Caco-2 (cell line): ENCODE measurements at regions not wholly inside any gene's neighbourhood (a gene's known extent, or its start where the extent isn't known, plus 50 kb on each side); places are given as distances from the start of the nearest gene placed in this dataset.

Experiments
- BruUV-seq: library from RNA; stranded (reverse); fragments of 400-500 nt; replicated peaks from 2 replicates; lab custom pipeline; 2021; lab: Mats Ljungman, UMichigan
- CTCF ChIA-PET: fragments of 300-600 bp; sonication (Branson Sonifier 250); formaldehyde crosslinking; loops from one replicate; lab custom pipeline; 2022; ENCODE audit warnings: antibody characterized with exemption; lab: Charles Lee
- POLR2A ChIA-PET: fragments of 300-600 bp; sonication (Branson Sonifier 250); formaldehyde crosslinking; loops from one replicate; lab custom pipeline; 2022; ENCODE audit warnings: antibody characterized with exemption; lab: Charles Lee
- DNase-seq, 2 experiments: peaks; one replicate each; pipeline versions ENCODE4 v3.0.0 to v3.0.0-alpha.2; 2020 to 2022
- H3K27me3 ChIP-seq: replicated peaks from 2 replicates; pipeline ENCODE4 v1.6.0; 2011; ENCODE audit warnings: low read length; ENCODE audit not compliant: control insufficient read depth, insufficient read depth
- H3K36me3 ChIP-seq: 2 replicates; pipeline ENCODE4 v1.5.1; 2011; ENCODE audit warnings: low read length; ENCODE audit not compliant: control insufficient read depth, insufficient read depth
- H3K4me1 ChIP-seq: fragments of 250-450 bp; sonication (Bioruptor Pico); 2 replicates; pipeline ENCODE4 v1.5.1; 2020; ENCODE audit warnings: mild to moderate bottlenecking
- H3K4me3 ChIP-seq: 2 replicates; pipeline ENCODE4 v1.5.1; 2011; ENCODE audit warnings: low read depth, mild to moderate bottlenecking, control low read depth, low read length
- H3K9me3 ChIP-seq: fragments of 250-450 bp; sonication (Bioruptor Pico); 2 replicates; pipeline ENCODE4 v1.5.1; 2020; ENCODE audit warnings: mild to moderate bottlenecking, moderate library complexity
- H3K27ac Mint-ChIP-seq: one replicate; pipeline ENCODE4 v1.8.0; 2022; ENCODE audit warnings: mixed read lengths; ENCODE audit not compliant: unreplicated experiment
- H3K27me3 Mint-ChIP-seq: one replicate; pipeline ENCODE4 v1.8.0; 2022; ENCODE audit warnings: mixed read lengths; ENCODE audit not compliant: insufficient read depth, unreplicated experiment
- H3K36me3 Mint-ChIP-seq: one replicate; pipeline ENCODE4 v1.8.0; 2022; ENCODE audit warnings: mild to moderate bottlenecking, mixed read lengths; ENCODE audit not compliant: insufficient read depth, unreplicated experiment
- H3K4me1 Mint-ChIP-seq: one replicate; pipeline ENCODE4 v1.8.0; 2022; ENCODE audit warnings: low read depth, mixed read lengths; ENCODE audit not compliant: unreplicated experiment
- H3K4me3 Mint-ChIP-seq: one replicate; pipeline ENCODE4 v1.8.0; 2022; ENCODE audit warnings: mild to moderate bottlenecking, moderate library complexity, mixed read lengths; ENCODE audit not compliant: unreplicated experiment
- H3K9me3 Mint-ChIP-seq: one replicate; pipeline ENCODE4 v1.8.0; 2022; ENCODE audit warnings: mixed read lengths; ENCODE audit not compliant: unreplicated experiment
- CTCF ChIP-seq, 2 experiments: fragments of 200-600 bp in 1 of 2; IDR thresholded peaks; 1 replicate in 1 of 2; 2 replicates in 1 of 2; pipeline versions ENCODE4 v1.5.1 to v1.8.0; 2011 to 2022; ENCODE audit warnings: antibody characterized with exemption in 1 of 2, control low read depth in 1 of 2, inconsistent platforms in 1 of 2, low read depth in 1 of 2, low read length in 1 of 2, mild to moderate bottlenecking in 1 of 2, moderate library complexity in 1 of 2; ENCODE audit not compliant: insufficient read depth in 1 of 2, severe bottlenecking in 1 of 2, unreplicated experiment in 1 of 2
- intact Hi-C: fragments of 100-400 bp; cut with micrococcal nuclease; formaldehyde crosslinking; loops from one replicate; pipeline ENCODE4 v1.10.0; 2022; ENCODE audit not compliant: unreplicated experiment

- H3K4me1 Mint-ChIP-seq: no peaks in the 10 kb centered on the region
- Histone ChIP-seq H3K4me1 (no peaks in the 10 kb centered on the region), H3K27me3 (no peaks in the 10 kb centered on the region), H3K36me3 (no peaks in the 10 kb centered on the region), H3K4me3 (no peak overlapping the region), H3K9me3 (no peaks in the 10 kb centered on the region)
- no peaks in the 10 kb centered on the region for H3K36me3 Mint-ChIP-seq
- no peaks in the 10 kb centered on the region for H3K9me3 Mint-ChIP-seq
- H3K4me3 Mint-ChIP-seq: no peak overlapping the region
- CTCF ChIA-PET: no interaction called here
- POLR2A ChIA-PET: no interaction called here
- no peak overlapping the region for H3K27ac Mint-ChIP-seq
- DNase-seq: no peak
- BruUV-seq: no TSS peak
- TF ChIP-seq CTCF (IDR thresholded peaks at IDR 0.05; ENCODE audit: insufficient read depth in 1 of 2, low read depth in 1 of 2, low read length in 1 of 2, severe bottlenecking in 1 of 2, unreplicated experiment in 1 of 2): no peak
- no peaks in the 10 kb centered on the region for H3K27me3 Mint-ChIP-seq
- intact Hi-C loops: no loop called here
Measured at GRCh38 chr18:53749766-53750165, 474.7 kb downstream of the MBD2 start.

GRCh38 chr18:53747663-53748160 is 476.8 kb downstream of the MBD2 start:
- BruUV-seq: no TSS peak
- H3K27me3 ChIP-seq: no peaks in the 10 kb centered on the region
- H3K4me1 ChIP-seq: no peaks in the 10 kb centered on the region
- DNase-seq: no peak
- no peak for TF ChIP-seq CTCF (IDR thresholded peaks at IDR 0.05; ENCODE audit: insufficient read depth in 1 of 2, low read depth in 1 of 2, low read length in 1 of 2, severe bottlenecking in 1 of 2, unreplicated experiment in 1 of 2)
- no peaks in the 10 kb centered on the region for H3K4me1 Mint-ChIP-seq
- H3K4me3 Mint-ChIP-seq: no peak overlapping the region
- H3K36me3 ChIP-seq: no peaks in the 10 kb centered on the region
- H3K36me3 Mint-ChIP-seq: no peaks in the 10 kb centered on the region
- POLR2A ChIA-PET: no interaction called here
- CTCF ChIA-PET: no interaction called here
- no peaks in the 10 kb centered on the region for H3K27me3 Mint-ChIP-seq
- intact Hi-C loops: no loop called here
- no peak overlapping the region for H3K4me3 ChIP-seq
- no peaks in the 10 kb centered on the region for H3K9me3 Mint-ChIP-seq
- H3K27ac Mint-ChIP-seq: no peak overlapping the region
- H3K9me3 ChIP-seq: no peaks in the 10 kb centered on the region

GRCh38 chr18:53747210-53747609 is 477.3 kb downstream of the MBD2 start:
- no TSS peak for BruUV-seq
- H3K27me3 ChIP-seq: no peaks in the 10 kb centered on the region
- DNase-seq: no peak
- H3K36me3 ChIP-seq: no peaks in the 10 kb centered on the region
- ChIA-PET CTCF (no interaction called here), POLR2A (no interaction called here)
- H3K27ac Mint-ChIP-seq: no peak overlapping the region
- H3K27me3 Mint-ChIP-seq: no peaks in the 10 kb centered on the region
- no peaks in the 10 kb centered on the region for H3K4me1 Mint-ChIP-seq
- no peak overlapping the region for H3K4me3 ChIP-seq
- intact Hi-C loops: no loop called here
- no peaks in the 10 kb centered on the region for H3K4me1 ChIP-seq
- no peaks in the 10 kb centered on the region for H3K9me3 ChIP-seq
- no peaks in the 10 kb centered on the region for H3K36me3 Mint-ChIP-seq
- no peaks in the 10 kb centered on the region for H3K9me3 Mint-ChIP-seq
- H3K4me3 Mint-ChIP-seq: no peak overlapping the region
- no peak for TF ChIP-seq CTCF (IDR thresholded peaks at IDR 0.05; ENCODE audit: insufficient read depth in 1 of 2, low read depth in 1 of 2, low read length in 1 of 2, severe bottlenecking in 1 of 2, unreplicated experiment in 1 of 2)
